Activated T-cell treated with anti-CD3 and anti-CD28 coated beads for 48 hours (primary cell): ENCODE measurements at regions not wholly inside any gene's neighbourhood (a gene's known extent, or its start where the extent isn't known, plus 50 kb on each side); places are given as distances from the start of the nearest gene placed in this dataset.

Experiments
- DNase-seq: peaks from one replicate; pipeline ENCODE4 v3.0.0-alpha.2; 2020; ENCODE audit warnings: low read depth

GRCh38 chr10:28811639-28812349 lies 134.5 kb downstream of the BAMBI start:
- no peak for DNase-seq

- DNase-seq = no peak
These were observed 135.4 kb downstream of the BAMBI start for GRCh38 chr10:28812384-28813372.

GRCh38 chr10:28815681-28816080 lies 138.4 kb downstream of the BAMBI start:
- no peak for DNase-seq

GRCh38 chr10:28822719-28823464 lies 145.6 kb downstream of the BAMBI start:
- no peak for DNase-seq

GRCh38 chr10:28823501-28824075 lies 146.3 kb downstream of the BAMBI start:
- no peak for DNase-seq

GRCh38 chr10:28833313-28833712 lies 156.0 kb downstream of the BAMBI start:
- DNase-seq = no peak

GRCh38 chr10:28836435-28836743 lies 159.1 kb downstream of the BAMBI start:
- no peak for DNase-seq

GRCh38 chr10:28837613-28838390 lies 160.5 kb downstream of the BAMBI start:
- DNase-seq = no peak

GRCh38 chr10:28838908-28839307 lies 161.6 kb downstream of the BAMBI start:
- no peak for DNase-seq

GRCh38 chr10:28839600-28840007 lies 162.3 kb downstream of the BAMBI start:
- DNase-seq = no peak

GRCh38 chr10:28840202-28840601 lies 162.9 kb downstream of the BAMBI start:
- no peak for DNase-seq

GRCh38 chr10:28840971-28841370 lies 163.7 kb downstream of the BAMBI start:
- no peak for DNase-seq

GRCh38 chr10:28841625-28842024 lies 164.3 kb downstream of the BAMBI start:
- no peak for DNase-seq

GRCh38 chr10:28842321-28842720 lies 165.0 kb downstream of the BAMBI start:
- no peak for DNase-seq

GRCh38 chr10:28845009-28845682 lies 167.8 kb downstream of the BAMBI start:
- no peak for DNase-seq

GRCh38 chr10:28849309-28849708 lies 172.0 kb downstream of the BAMBI start:
- no peak for DNase-seq

GRCh38 chr10:28849821-28850220 lies 172.5 kb downstream of the BAMBI start:
- no peak for DNase-seq

GRCh38 chr10:28850784-28851183 lies 173.5 kb downstream of the BAMBI start:
- DNase-seq = no peak

GRCh38 chr10:28853195-28853594 lies 175.9 kb downstream of the BAMBI start:
- no peak for DNase-seq

- DNase-seq = no peak
These were observed 179.8 kb downstream of the BAMBI start for GRCh38 chr10:28857164-28857563.

- no peak for DNase-seq
These were observed 181.3 kb downstream of the BAMBI start for GRCh38 chr10:28858646-28859045.
